Esophagus muscularis mucosa (tissue), 3 donors: ENCODE measurements at regions not wholly inside any gene's neighbourhood (a gene's known extent, or its start where the extent isn't known, plus 50 kb on each side); places are given as distances from the start of the nearest gene placed in this dataset.

Source experiments
- CTCF ChIP-seq, 3 experiments: fragments of 200-600 bp in 2 of 3; fragments of 450-650 bp in 1 of 3; sonication (generic) in 2 of 3; IDR thresholded peaks; one replicate each; pipeline ENCODE4 v1.5.1; 2017 to 2019; ENCODE audit warnings: antibody characterized with exemption in 3 of 3, mild to moderate bottlenecking in 2 of 3, moderate library complexity in 1 of 3
- POLR2A ChIP-seq: fragments of 450-650 bp; IDR thresholded peaks from one replicate; pipeline ENCODE4 v1.6.1; 2017; ENCODE audit warnings: antibody characterized with exemption, moderate library complexity, mild to moderate bottlenecking, low read depth

- TF ChIP-seq CTCF (IDR thresholded peaks at IDR 0.05) (no peak), POLR2A (no peak)
Measured at GRCh38 chr2:217650229-217650628, 352.6 kb downstream of the TNS1 start.
